ENCODE measurements at regions not wholly inside any gene's neighbourhood (a gene's known extent, or its start where the extent isn't known, plus 50 kb on each side); places are given as distances from the start of the nearest gene placed in this dataset.

DNA sequence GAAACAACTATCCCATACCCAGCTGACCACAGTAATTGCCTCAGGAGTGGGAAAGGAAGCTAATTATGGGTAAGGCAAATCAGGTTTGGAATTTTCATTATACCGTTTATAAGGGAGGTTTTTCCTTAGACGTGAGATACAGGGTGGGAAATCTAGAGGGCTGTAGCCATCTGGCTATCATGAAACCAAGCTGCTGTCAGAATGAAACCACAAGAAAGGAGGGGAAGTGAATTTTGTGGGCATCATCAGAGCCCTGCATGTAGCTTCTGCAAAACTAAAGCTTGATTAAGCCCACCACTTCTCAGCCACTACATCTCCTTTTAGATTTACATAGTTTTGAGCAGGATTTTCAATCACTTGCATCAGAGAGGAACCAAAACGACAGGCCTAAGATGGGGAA lies 893.5 kb downstream of the TUSC7 start:
- DNase-seq (ENCODE audit: extremely low spot score), result no peak
- ChIA-PET POLR2A (no interaction called here), CTCF (no interaction called here)
- TF ChIP-seq, protein P1, sequence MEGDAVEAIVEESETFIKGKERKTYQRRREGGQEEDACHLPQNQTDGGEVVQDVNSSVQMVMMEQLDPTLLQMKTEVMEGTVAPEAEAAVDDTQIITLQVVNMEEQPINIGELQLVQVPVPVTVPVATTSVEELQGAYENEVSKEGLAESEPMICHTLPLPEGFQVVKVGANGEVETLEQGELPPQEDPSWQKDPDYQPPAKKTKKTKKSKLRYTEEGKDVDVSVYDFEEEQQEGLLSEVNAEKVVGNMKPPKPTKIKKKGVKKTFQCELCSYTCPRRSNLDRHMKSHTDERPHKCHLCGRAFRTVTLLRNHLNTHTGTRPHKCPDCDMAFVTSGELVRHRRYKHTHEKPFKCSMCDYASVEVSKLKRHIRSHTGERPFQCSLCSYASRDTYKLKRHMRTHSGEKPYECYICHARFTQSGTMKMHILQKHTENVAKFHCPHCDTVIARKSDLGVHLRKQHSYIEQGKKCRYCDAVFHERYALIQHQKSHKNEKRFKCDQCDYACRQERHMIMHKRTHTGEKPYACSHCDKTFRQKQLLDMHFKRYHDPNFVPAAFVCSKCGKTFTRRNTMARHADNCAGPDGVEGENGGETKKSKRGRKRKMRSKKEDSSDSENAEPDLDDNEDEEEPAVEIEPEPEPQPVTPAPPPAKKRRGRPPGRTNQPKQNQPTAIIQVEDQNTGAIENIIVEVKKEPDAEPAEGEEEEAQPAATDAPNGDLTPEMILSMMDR (IDR thresholded peaks at IDR 0.05; ENCODE audit: control extremely low read depth, extremely low read depth, low read depth, missing control alignments), result no peak

DNA sequence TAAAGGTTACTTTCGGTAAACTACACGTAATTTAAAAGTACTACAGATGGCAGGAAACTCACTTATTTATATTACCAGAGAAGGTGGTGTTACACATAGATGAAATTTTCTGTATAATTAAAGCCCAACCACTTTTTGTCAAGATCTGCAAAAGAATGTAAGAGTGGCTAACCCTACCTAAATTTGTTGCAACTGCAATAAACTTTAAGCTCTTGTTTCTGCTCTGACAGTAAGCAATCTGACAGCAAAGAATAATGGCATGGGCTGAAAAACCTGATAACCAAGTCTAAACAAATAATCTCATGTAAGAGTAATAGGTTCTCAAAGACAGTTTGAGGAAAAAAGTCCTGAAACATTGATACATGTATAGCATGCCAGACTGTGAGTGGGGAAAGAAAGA lies 897.3 kb downstream of the TUSC7 start:
- CTCF ChIA-PET, result interaction anchor here (1.5 kb wide), 2 partner anchors 11 to 31 kb away, joined by 3 to 7 read pairs; no protein-coding TSS in a partner anchor
- POLR2A ChIA-PET, result no interaction called here
- DNase-seq (ENCODE audit: extremely low spot score), result no peak
- TF ChIP-seq, protein P1 (IDR thresholded peaks at IDR 0.05; ENCODE audit: control extremely low read depth, extremely low read depth, low read depth, missing control alignments), result no peak

DNA sequence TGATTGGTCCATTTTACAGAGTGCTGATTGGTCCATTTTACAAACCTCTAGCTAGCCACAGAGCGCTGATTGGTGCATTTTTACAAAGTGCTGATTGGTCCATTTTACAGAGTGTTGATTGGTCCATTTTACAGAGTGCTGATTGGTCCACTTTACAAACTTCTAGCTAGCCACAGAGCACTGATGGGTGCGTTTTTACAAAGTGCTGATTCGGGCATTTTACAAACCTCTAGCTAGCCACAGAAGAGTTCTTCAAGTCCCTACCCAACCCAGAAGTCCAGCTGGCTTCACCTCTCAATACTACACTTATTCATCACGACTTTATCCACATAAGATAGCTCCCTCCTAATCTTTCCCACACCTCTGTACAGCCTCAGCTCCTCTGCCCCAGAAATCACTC lies 899.8 kb downstream of the TUSC7 start:
- TF ChIP-seq, protein P1 (IDR thresholded peaks at IDR 0.05; ENCODE audit: control extremely low read depth, extremely low read depth, low read depth, missing control alignments), result no peak
- no peak for DNase-seq (ENCODE audit: extremely low spot score)
- ChIA-PET POLR2A (no interaction called here), CTCF (interaction anchor here (0.8 to 2.0 kb wide), 4 partner anchors 9 to 45 kb away, joined by 3 to 5 read pairs (median 4); no protein-coding TSS in a partner anchor)

DNA sequence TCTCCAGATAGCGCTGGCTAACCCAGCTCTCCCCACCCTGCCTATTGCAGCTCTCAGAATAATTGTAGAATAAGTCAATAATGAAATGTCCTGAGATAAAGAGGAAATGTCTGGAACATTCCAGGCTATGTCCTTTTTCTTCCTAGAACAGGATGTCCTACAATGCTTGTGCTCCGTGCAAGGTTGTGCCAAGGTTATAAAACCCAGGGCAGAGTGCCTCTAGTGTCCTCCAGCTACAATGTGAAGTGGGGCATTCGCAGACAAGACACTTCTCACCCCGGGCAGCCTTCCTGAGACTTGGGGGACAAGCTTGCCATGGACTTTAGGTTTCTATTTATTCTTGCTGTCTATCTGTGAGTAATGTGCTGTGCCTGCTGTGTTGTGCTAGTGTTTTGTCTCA lies 900.6 kb downstream of the TUSC7 start:
- CTCF ChIA-PET, result interaction anchor here (0.8 to 2.0 kb wide), 4 partner anchors 8 to 44 kb away, joined by 3 to 5 read pairs (median 4); no protein-coding TSS in a partner anchor

DNA sequence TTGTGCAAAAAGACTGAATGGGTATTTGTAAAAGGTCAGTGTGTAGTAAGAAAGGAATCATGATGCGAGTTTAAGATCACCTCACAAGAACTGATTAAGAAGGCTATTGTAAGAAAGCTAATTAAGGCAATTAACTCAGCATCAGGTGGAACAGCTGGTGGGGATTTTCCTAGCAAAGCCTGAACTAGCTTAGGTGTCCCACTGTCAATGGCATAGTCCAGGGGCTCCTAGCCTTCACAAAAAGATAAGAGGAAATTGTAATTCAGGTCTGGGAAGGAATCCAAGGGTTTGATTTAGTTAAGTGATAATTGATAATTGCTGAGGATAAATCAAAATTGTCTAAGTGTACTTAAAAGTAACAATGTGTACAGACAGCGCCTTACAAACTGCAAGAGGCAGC lies 901.6 kb downstream of the TUSC7 start:
- ChIA-PET POLR2A (no interaction called here), CTCF (interaction anchor here (0.5 to 2.0 kb wide), 4 partner anchors 10 to 50 kb away, joined by 3 to 5 read pairs (median 4); no protein-coding TSS in a partner anchor)
- no peak for DNase-seq (ENCODE audit: extremely low spot score)
- TF ChIP-seq, protein P1 (IDR thresholded peaks at IDR 0.05; ENCODE audit: control extremely low read depth, extremely low read depth, low read depth, missing control alignments), result no peak

More for the DNA sequence above, 900.6 kb downstream of the TUSC7 start:
- DNase-seq (ENCODE audit: extremely low spot score), result no peak
- POLR2A ChIA-PET, result no interaction called here
- TF ChIP-seq, protein P1 (IDR thresholded peaks at IDR 0.05; ENCODE audit: control extremely low read depth, extremely low read depth, low read depth, missing control alignments), result no peak

DNA sequence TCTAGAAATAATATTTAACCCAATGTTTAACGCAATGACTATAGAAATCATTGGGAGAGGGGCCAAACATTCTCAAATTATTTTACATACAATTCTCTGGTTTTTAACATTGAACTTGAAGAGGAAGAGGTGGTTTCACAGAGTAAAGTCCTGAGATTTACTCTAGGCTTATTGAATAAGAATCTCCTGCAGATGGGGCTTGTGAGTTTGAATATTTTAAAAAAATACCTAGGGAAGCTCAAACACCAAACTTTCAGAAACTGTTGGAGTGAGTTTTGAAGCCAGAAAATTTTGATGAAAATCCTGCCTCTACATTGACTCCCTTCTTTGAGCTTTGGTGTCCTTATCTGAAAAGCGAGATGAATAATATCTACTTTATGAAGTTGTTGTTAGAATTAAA lies 906.6 kb downstream of the TUSC7 start:
- CTCF ChIA-PET, result no interaction called here
- no peak for DNase-seq (ENCODE audit: extremely low spot score)
- POLR2A ChIA-PET, result no interaction called here
- TF ChIP-seq, protein P1 (IDR thresholded peaks at IDR 0.05; ENCODE audit: control extremely low read depth, extremely low read depth, low read depth, missing control alignments), result no peak
